C4-2B (cell line): ENCODE measurements at regions not wholly inside any gene's neighbourhood (a gene's known extent, or its start where the extent isn't known, plus 50 kb on each side); places are given as distances from the start of the nearest gene placed in this dataset.

ENCODE experiments used
- H3K27ac ChIP-seq: fragments of 450-650 bp; 2 replicates; pipeline ENCODE4 v1.5.1; 2017
- CTCF ChIP-seq: fragments of 450-650 bp; conservative IDR thresholded peaks from 2 replicates; pipeline ENCODE4 v1.5.1; 2017; ENCODE audit warnings: mild to moderate bottlenecking
- ZFX ChIP-seq: fragments of 450-650 bp; IDR thresholded peaks from 2 replicates; pipeline ENCODE4 v1.6.1; 2017

DNA sequence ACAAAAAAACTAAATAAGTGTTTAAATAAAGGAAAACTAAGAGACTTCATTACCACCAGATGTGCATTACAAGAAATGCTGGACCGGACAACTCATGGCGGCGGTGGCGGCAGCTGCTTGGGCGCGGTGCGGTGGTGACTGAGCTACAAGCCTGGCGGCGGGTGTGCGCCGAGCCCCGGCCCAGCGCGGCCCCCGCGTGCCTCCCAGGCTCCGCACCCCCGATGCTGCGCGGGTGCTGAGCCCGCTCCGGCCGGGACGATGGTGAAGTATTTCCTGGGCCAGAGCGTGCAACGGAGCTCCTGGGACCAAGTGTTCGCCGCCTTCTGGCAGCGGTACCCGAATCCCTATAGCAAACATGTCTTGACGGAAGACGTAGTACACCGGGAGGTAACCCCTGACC lies 52.2 kb upstream of the RCOR3 start:
- TF ChIP-seq CTCF = no peak
- TF ChIP-seq ZFX = no peak
- no peak overlapping the region for H3K27ac ChIP-seq

- peak overlapping the region; percentile 26; the same call in 1 of the 2 replicates for H3K27ac ChIP-seq
- TF ChIP-seq ZFX = no peak
- no peak for TF ChIP-seq CTCF
Measured at GRCh38 chr1:211200311-211200710, 58.9 kb upstream of the RCOR3 start.

- H3K27ac ChIP-seq = no peak overlapping the region
- no peak for TF ChIP-seq ZFX
- no peak for TF ChIP-seq CTCF
Measured at GRCh38 chr1:211198880-211199279, 60.3 kb upstream of the RCOR3 start.

DNA sequence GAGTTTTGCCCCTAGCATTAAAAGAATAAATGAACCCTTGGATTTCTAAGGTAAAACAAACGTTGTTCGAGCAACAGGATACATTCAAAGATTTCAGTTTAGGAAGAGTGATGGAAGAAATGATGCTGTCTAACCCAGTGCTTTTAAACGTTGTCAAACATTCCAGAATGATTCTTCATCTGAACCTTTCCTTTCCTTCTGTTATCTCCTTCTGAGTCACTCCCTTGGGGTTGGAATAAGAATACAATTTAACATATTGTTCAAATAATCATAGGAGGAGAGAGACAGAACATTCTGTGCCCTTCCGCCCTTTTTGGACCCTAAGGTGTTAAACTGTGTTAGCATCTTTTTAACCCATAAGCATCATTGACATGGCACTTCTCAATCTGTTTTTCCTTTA lies 61.1 kb upstream of the RCOR3 start:
- TF ChIP-seq CTCF (no peak), ZFX (no peak)
- H3K27ac ChIP-seq = no peak overlapping the region

DNA sequence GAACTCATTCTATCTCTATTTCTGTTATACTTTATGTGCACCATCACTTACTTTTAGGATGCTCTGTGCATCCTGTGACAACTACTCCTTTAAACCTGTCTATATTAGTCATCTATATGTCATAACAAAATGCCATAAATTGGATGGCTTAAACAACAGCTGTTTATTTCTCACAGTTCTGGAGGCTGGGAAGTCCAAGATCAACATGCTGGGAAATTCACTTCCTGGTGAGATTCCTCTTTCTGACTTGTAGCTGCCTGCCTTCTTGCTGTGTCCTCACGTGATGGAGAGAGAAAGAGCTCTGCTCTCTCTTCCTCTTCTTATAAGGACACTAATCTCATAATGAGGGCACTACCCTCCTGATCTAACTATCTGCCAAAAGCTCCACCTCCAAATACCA lies 62.3 kb upstream of the RCOR3 start:
- TF ChIP-seq CTCF = no peak
- no peak for TF ChIP-seq ZFX
- no peak overlapping the region for H3K27ac ChIP-seq

DNA sequence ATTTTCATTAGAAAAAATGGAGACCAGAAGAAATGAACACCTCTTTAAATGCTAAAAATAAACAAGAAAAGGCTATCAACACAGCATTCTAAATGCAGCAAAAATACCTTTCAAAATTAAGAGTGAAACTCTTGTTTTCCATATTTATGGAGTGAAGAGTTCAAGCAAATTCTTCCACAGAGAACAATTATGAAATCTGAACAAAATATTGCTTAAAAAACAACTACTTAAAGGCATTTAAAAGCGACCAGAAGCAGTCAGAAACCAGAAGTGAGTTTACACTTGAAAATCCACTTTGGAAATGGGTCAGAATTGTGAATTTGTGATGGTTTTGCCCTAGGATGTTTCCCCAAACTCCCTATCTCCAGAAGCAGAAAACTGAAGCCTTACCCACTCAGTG lies 60.9 kb upstream of the KCNH1 start:
- TF ChIP-seq ZFX (no peak), CTCF (no peak)

GRCh38 chr1:211192227-211192626 lies 58.3 kb upstream of the KCNH1 start:
- TF ChIP-seq CTCF (no peak), ZFX (no peak)

More for the DNA sequence above, 60.9 kb upstream of the KCNH1 start:
- no peak overlapping the region for H3K27ac ChIP-seq

DNA sequence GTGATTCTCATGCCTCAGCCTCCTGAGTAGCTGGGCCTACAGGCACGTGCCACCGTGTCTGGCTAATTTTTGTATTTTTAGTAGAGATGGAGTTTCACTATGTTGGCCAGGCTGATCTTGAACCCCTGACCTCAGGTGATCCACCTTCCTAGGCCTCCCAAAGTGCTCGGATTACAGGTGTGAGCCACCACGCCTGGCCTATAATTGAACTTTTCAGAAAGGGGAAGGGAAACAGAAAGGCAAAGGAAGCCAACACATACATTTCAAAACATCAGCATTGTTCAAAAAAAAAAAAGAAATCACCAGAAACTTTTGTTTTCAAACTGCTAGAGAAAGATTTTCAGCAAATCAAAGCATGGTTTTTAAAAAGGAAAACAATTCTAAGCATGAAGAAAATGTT lies 54.8 kb upstream of the KCNH1 start:
- peak overlapping the region; percentile 27; the same call in 1 of the 2 replicates for H3K27ac ChIP-seq

More at GRCh38 chr1:211192227-211192626, 58.3 kb upstream of the KCNH1 start:
- no peak overlapping the region for H3K27ac ChIP-seq
